ENCODE measurements at regions not wholly inside any gene's neighbourhood (a gene's known extent, or its start where the extent isn't known, plus 50 kb on each side); places are given as distances from the start of the nearest gene placed in this dataset.
A peak's percentile ranks its signal among the peaks of the same experiment; 100 is the strongest.

DNA sequence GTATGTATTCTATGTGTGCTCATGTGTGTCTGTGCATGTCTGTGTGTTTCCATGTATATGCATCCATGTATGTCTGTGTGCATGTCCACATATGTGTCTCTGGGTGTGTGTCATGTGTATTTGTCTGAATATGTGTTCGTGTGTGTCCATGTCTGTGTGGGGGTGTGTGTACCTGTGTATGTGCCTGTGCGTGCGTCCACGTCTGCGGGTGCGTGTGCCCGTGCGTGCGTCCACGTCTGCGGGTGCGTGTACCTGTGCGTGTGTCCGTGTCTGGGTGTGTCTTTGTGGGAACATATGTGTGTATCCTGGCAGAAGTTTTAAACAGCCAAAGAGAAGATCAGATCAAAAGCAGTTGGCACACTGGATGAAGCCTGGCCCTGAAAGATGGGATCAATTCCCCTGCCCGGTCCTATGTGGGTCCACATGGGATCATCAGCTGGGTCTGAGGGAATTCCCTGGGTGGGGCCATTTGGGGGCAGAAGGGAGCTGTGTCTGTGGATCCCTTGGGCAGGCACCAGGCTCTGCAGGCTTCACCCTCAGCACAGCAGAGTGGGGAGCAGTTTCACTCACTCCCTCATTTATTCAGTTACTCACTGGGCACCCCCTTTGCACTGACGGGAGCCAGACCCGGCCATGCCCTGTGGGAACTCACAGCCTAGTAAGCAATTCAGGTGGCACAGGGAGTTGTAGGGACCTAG lies 167.4 kb downstream of the MN1 start:
- no peaks in the 10 kb centered on the region for H3K27me3 ChIP-seq (ENCODE audit: control insufficient read depth, insufficient read depth, low read length)
- no peak overlapping the region for H3K27ac ChIP-seq (ENCODE audit: low read depth, low read length)
- no peak overlapping the region for H3K4me3 ChIP-seq (ENCODE audit: low read depth, low read length)
- H3K9me3 ChIP-seq (ENCODE audit: control insufficient read depth, insufficient read depth, low read length) = no peaks in the 10 kb centered on the region
- H3K36me3 ChIP-seq (ENCODE audit: control insufficient read depth, insufficient read depth, low read length) = no peaks in the 10 kb centered on the region
- H3K4me1 ChIP-seq (ENCODE audit: control insufficient read depth, insufficient read depth, low read length) = peaks cover 33% of the 10 kb centered on the region
- H3K9ac ChIP-seq (ENCODE audit: low read depth, low read length) = no peak overlapping the region

DNA sequence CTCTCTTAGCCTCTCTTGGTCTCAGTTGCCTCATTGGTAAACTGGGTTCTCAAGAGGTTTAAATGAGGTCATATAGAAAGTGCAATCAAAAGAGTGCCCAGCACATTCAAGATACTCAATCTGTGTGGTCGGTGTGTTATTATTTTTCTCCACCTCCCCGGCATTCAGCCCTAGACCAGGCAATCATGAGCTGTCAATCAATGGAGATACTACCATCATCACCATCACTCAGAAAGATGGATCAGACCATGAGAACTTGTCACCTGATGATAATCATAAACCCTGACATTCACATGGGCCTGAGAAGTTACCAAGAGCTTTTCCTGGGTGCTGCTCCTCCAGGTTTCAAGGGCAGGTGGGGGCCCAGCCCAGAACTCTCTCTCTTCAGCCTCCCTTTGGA lies 166.1 kb downstream of the MN1 start:
- Histone ChIP-seq H3K36me3 (ENCODE audit: control insufficient read depth, insufficient read depth, low read length) (no peaks in the 10 kb centered on the region), H3K9ac (ENCODE audit: low read depth, low read length) (no peak overlapping the region), H3K9me3 (ENCODE audit: control insufficient read depth, insufficient read depth, low read length) (no peaks in the 10 kb centered on the region), H3K4me1 (ENCODE audit: control insufficient read depth, insufficient read depth, low read length) (peaks cover 34% of the 10 kb centered on the region), H3K27me3 (ENCODE audit: control insufficient read depth, insufficient read depth, low read length) (no peaks in the 10 kb centered on the region), H3K4me3 (ENCODE audit: low read depth, low read length) (no peak overlapping the region), H3K27ac (ENCODE audit: low read depth, low read length) (no peak overlapping the region)

DNA sequence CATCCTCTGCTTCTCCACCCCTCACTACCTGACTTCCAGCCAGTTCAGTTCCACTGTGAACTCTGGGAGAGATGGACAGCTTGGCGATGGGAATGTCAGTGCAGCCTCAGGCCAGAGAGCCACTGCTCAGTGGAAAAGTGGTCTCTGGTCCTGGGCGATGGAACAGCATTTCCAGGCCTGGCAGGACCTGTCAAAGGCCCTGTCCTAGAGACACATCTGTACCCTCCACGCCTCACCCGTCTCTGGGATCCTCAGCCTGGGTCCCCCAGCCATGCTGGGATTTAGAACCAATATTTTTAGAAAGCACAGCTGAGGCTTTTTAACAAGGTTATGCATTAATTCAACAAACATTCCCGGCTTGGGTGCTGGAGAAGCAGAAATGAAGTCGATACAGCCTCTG lies 165.7 kb downstream of the MN1 start:
- H3K27me3 ChIP-seq (ENCODE audit: control insufficient read depth, insufficient read depth, low read length) = no peaks in the 10 kb centered on the region
- H3K9me3 ChIP-seq (ENCODE audit: control insufficient read depth, insufficient read depth, low read length) = no peaks in the 10 kb centered on the region
- H3K4me1 ChIP-seq (ENCODE audit: control insufficient read depth, insufficient read depth, low read length) = peaks cover 34% of the 10 kb centered on the region
- H3K4me3 ChIP-seq (ENCODE audit: low read depth, low read length) = no peak overlapping the region
- no peak overlapping the region for H3K27ac ChIP-seq (ENCODE audit: low read depth, low read length)
- H3K36me3 ChIP-seq (ENCODE audit: control insufficient read depth, insufficient read depth, low read length) = no peaks in the 10 kb centered on the region
- no peak overlapping the region for H3K9ac ChIP-seq (ENCODE audit: low read depth, low read length)

DNA sequence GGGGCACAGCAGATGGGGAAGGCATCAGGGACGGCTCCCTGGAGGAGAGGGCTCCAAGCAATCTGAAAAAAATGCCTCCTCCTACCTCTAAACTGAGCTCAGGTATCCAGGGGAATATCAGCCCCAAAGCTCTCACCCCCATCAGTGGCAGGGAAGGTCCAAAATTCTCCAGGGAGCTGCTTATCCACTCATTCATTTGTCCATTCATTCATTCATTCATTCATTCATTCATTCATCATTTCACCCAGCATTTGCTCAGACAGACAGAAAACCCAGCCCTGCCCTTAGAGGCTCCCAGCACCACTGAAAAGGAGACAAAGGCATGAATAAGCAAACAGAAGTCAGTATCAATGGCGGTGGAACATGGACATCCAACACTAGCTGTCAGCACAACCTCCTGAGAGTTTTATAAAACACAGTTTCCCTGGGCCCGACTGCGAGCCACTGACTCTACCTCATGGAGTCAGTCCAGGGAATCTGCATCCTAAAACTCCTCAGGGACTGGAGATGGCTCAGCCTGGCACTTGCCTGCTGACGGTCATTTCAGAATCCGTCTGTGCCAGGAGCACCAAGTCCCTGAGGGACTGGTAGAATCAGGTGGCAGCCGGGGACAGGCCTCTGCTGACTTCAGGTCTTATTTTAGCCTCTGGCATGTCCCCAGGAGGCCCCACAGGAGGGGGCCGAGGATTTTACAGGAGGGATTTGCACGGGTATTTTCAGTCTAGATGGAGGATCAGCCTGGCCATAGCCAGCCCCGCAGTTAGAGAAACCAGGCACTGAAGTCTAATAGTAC lies 164.6 kb downstream of the MN1 start:
- H3K4me1 ChIP-seq (ENCODE audit: control insufficient read depth, insufficient read depth, low read length) = peaks cover 33% of the 10 kb centered on the region
- H3K9me3 ChIP-seq (ENCODE audit: control insufficient read depth, insufficient read depth, low read length) = no peaks in the 10 kb centered on the region
- no peak overlapping the region for H3K27ac ChIP-seq (ENCODE audit: low read depth, low read length)
- no peak overlapping the region for H3K4me3 ChIP-seq (ENCODE audit: low read depth, low read length)
- no peak overlapping the region for H3K9ac ChIP-seq (ENCODE audit: low read depth, low read length)
- H3K36me3 ChIP-seq (ENCODE audit: control insufficient read depth, insufficient read depth, low read length) = no peaks in the 10 kb centered on the region
- H3K27me3 ChIP-seq (ENCODE audit: control insufficient read depth, insufficient read depth, low read length) = no peaks in the 10 kb centered on the region

DNA sequence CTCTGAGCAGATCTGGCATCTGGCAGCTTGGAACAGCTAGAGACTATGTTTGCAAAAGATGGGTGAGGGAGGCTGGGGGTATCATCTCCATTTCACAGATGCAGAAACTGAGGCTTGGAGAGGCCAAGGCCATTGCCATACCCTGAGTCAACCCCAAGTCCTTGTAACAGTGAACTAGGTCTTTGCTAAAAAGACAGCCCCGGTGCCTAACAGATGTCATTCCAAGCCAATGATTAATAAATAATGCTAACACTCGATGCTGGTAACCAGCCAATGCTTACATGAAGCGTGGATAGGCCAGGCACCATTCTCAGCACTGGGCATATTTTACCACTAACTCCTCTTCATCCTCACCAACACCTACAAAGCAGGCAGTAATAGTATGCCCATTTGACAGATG lies 164.0 kb downstream of the MN1 start:
- Histone ChIP-seq H3K27me3 (ENCODE audit: control insufficient read depth, insufficient read depth, low read length) (no peaks in the 10 kb centered on the region), H3K4me3 (ENCODE audit: low read depth, low read length) (no peak overlapping the region), H3K27ac (ENCODE audit: low read depth, low read length) (no peak overlapping the region), H3K36me3 (ENCODE audit: control insufficient read depth, insufficient read depth, low read length) (no peaks in the 10 kb centered on the region), H3K9me3 (ENCODE audit: control insufficient read depth, insufficient read depth, low read length) (no peaks in the 10 kb centered on the region), H3K4me1 (ENCODE audit: control insufficient read depth, insufficient read depth, low read length) (peaks cover 40% of the 10 kb centered on the region), H3K9ac (ENCODE audit: low read depth, low read length) (no peak overlapping the region)

DNA sequence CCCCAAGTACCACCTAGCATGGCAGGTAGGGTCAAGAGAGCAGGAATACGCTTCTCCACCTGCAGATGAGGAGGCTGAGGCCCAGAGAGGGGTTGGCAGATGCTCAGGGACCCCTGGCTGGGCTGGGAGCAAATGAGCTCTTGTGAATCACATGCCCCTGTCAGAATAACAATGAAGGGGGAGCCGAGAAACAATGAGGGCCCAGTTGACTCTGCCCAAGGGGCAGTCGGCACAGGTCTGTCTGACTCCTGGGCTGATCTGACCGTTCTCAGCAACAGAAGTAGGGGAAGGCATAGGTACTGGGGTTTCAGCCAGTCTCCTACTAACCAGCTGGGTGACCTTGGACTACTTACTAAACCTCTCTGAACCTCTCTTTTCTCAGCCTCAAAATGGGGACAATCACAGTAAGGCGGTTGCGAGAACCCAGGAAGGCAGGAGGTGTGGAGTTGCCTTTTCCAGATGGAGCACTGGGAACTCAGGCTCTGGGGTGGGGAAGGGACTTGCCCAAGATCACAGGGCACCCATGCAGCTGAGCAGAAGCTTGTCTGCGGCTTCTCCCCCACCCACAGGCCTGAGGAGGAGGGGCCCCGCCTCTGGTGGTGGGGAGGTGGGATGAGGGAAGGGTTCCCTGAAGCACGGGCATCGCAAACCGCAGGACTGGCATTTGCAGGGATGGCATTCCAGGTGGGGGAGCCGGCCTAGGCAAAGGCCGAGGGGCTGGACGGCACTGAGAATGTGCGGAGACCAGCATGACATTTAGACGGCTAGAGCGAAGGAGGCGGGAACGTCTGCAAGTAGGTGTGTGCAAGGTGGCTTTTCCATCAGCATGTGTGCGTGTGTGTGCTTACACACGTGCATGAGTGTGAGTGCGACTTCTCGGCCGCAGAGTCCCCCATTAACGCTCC lies 163.0 kb downstream of the MN1 start:
- Histone ChIP-seq H3K27me3 (ENCODE audit: control insufficient read depth, insufficient read depth, low read length) (peaks cover 9% of the 10 kb centered on the region), H3K9ac (ENCODE audit: low read depth, low read length) (no peak overlapping the region), H3K4me1 (ENCODE audit: control insufficient read depth, insufficient read depth, low read length) (peaks cover 42% of the 10 kb centered on the region), H3K27ac (ENCODE audit: low read depth, low read length) (peak overlapping the region; percentile 34), H3K36me3 (ENCODE audit: control insufficient read depth, insufficient read depth, low read length) (no peaks in the 10 kb centered on the region), H3K4me3 (ENCODE audit: low read depth, low read length) (no peak overlapping the region), H3K9me3 (ENCODE audit: control insufficient read depth, insufficient read depth, low read length) (no peaks in the 10 kb centered on the region)

DNA sequence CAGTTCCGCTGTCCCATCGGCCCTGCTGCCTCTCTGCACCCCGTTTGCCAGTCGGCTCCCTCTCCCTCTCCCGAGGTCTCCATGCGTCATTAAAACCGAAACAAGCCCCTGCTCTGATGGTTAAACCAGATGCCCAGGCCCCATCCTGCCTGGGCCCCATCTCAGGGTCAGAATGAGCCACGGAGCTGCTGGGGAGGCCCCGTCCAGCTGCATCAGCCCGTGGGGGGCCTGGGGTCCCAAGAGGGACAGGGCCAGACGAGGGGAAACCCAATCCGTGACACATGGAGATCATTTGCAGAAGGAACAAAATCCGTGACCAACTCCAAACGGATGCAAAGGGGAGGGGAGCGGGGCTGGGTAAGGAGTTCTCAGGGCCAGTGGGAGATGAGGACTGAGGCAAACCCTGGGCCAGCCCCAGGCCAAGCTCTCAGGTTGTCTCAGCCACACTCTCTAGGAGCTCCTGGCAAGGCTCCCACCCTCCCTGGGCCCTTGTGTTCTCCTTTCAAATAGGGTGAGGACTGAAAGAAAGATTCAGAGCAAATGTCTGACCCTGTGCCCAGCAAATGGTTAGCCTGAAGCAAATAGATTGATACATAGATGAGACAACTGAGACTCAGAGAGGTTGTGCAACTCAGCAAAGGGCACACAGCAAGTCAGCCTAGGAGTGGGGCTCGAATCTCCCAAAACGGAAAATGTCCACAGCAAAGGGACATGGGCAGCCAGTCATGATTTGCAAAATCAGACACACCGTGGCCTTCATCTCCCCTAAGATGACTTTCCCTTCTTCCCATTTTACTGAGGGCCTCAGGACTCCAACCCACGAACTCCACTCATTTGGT lies 162.1 kb downstream of the MN1 start:
- H3K4me1 ChIP-seq (ENCODE audit: control insufficient read depth, insufficient read depth, low read length) = peaks cover 42% of the 10 kb centered on the region

DNA sequence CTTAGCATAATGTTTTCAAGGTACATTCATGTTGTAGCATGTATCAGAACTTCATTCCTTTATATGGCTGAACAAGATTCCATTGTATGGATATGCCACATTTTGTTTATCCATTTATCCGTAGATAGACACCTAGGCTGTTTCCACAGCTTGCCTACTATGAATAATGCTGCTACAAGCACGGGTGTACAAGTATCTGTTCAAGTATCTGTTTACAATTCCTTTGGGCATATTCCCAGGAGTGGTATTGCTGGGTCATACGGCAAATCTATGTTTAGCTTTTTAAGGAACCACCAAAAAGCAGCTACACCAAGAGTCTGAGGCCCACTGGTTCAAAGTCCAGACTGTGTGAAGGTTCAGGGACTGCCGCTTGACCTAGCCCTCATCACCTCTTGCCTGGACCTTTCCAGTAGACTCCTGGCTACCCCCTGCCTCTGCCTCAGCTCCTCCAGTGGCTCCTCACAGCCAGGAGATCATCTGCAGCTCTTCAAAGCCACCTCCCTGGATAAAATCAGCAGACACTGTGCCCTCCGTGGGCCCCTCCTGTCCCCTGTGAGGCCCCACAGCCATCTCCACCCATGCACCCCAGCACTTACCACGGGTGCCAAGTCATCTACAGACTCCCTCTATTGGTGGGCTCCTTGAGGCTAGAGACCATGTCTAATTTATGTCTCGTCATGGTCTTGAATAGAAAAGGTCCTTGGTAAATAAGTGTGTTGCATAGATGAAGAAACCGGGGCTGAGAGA lies 160.3 kb downstream of the MN1 start:
- H3K4me1 ChIP-seq (ENCODE audit: control insufficient read depth, insufficient read depth, low read length) = peaks cover 42% of the 10 kb centered on the region

More for the DNA sequence above, 162.1 kb downstream of the MN1 start:
- H3K27me3 ChIP-seq (ENCODE audit: control insufficient read depth, insufficient read depth, low read length) = peaks cover 10% of the 10 kb centered on the region
- H3K9ac ChIP-seq (ENCODE audit: low read depth, low read length) = no peak overlapping the region
- H3K9me3 ChIP-seq (ENCODE audit: control insufficient read depth, insufficient read depth, low read length) = no peaks in the 10 kb centered on the region
- no peak overlapping the region for H3K27ac ChIP-seq (ENCODE audit: low read depth, low read length)
- no peak overlapping the region for H3K4me3 ChIP-seq (ENCODE audit: low read depth, low read length)
- H3K36me3 ChIP-seq (ENCODE audit: control insufficient read depth, insufficient read depth, low read length) = no peaks in the 10 kb centered on the region

DNA sequence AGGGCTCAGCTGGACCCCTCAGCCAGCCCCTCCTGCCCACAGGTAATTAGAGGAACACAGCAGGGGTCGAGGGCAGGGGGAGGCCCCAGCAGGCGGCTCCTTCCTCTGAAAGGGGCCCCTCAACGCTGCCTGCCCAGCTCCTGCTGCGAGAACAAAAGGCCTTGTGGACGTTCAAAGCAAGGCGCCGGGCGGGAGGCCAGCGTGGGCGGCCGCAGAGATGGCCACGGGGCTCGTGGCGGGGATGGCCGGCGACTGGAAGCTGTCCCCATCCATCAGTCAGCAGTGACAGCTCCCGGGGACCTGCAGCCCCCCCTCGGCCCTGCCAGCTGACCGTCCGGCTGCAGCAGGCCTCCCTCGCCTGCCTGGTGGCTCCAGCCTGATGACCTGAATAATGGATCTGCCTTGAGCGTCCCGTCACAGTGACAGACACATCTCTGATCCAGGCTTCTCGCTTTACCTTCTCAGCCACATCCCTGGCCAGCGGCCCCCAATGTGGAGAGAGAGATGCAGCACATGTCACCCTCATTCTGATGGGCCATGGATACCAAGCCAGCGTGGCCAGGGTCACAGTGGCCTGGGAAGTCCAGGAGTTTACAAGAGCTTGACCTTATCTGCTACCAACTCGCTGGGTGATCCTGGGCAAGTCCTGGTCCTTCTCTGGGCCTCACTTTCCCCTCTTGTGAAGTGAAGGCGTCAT lies 159.3 kb downstream of the MN1 start:
- Histone ChIP-seq H3K9me3 (ENCODE audit: control insufficient read depth, insufficient read depth, low read length) (no peaks in the 10 kb centered on the region), H3K4me3 (ENCODE audit: low read depth, low read length) (no peak overlapping the region), H3K27me3 (ENCODE audit: control insufficient read depth, insufficient read depth, low read length) (peaks cover 10% of the 10 kb centered on the region), H3K27ac (ENCODE audit: low read depth, low read length) (no peak overlapping the region), H3K9ac (ENCODE audit: low read depth, low read length) (no peak overlapping the region), H3K4me1 (ENCODE audit: control insufficient read depth, insufficient read depth, low read length) (peaks cover 38% of the 10 kb centered on the region), H3K36me3 (ENCODE audit: control insufficient read depth, insufficient read depth, low read length) (no peaks in the 10 kb centered on the region)

More for the DNA sequence above, 160.3 kb downstream of the MN1 start:
- peaks cover 10% of the 10 kb centered on the region for H3K27me3 ChIP-seq (ENCODE audit: control insufficient read depth, insufficient read depth, low read length)
- H3K9me3 ChIP-seq (ENCODE audit: control insufficient read depth, insufficient read depth, low read length) = no peaks in the 10 kb centered on the region
- no peaks in the 10 kb centered on the region for H3K36me3 ChIP-seq (ENCODE audit: control insufficient read depth, insufficient read depth, low read length)
- H3K9ac ChIP-seq (ENCODE audit: low read depth, low read length) = no peak overlapping the region
- H3K27ac ChIP-seq (ENCODE audit: low read depth, low read length) = no peak overlapping the region
- H3K4me3 ChIP-seq (ENCODE audit: low read depth, low read length) = no peak overlapping the region

All from HUES48 (cell line).